HuH-7 (cell line): ENCODE measurements at regions not wholly inside any gene's neighbourhood (a gene's known extent, or its start where the extent isn't known, plus 50 kb on each side); places are given as distances from the start of the nearest gene placed in this dataset.
"Not testable (repeated sequence)": the region's sequence is repeated elsewhere in the genome, so short reads cannot be mapped to it uniquely, and the experiment has no call there.

Source experiments
- DNase-seq: peaks from one replicate; pipeline ENCODE4 v3.0.0; 2011; ENCODE audit warnings: low spot score

DNA sequence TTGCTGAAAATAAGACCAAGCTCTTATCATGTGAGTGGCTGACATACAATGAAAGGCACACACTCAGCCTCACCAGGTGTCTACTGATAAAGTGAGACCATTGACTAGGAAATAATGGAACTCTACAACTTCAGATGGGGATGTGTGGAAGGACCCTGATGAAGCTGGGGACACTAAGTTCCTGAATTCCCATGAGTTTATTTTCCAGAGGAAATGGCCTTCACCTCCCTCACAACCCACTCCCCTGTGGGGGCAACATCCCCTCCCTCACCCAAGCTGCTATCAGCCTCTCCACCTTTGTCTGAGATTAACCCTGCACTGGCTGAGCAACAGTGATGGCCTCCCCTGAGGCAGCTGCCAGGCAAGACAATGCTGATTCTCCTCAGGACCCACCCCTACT, 55.2 kb upstream of the SMARCAD1 start:
- DNase-seq, result no peak

DNA sequence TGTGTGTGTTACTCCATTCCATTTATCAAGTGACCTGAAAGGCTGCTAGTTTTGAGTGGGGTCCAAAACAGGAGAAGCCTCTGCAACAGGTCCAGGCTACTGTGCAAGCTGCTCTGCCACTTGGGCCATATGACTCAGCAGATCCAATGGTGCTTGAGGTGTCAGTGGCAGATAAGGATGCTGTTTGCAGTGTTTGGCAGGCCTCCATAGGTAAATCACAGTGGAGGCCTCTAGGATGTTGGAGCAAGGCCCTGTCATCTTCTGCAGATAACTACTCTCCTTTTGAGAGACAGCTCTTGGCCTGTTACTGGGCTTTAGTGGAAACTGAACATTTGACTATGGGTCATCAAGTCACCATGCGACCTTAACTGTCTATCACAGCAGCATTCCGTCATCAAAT, 52.3 kb upstream of the SMARCAD1 start:
- not testable (repeated sequence) for DNase-seq

DNA sequence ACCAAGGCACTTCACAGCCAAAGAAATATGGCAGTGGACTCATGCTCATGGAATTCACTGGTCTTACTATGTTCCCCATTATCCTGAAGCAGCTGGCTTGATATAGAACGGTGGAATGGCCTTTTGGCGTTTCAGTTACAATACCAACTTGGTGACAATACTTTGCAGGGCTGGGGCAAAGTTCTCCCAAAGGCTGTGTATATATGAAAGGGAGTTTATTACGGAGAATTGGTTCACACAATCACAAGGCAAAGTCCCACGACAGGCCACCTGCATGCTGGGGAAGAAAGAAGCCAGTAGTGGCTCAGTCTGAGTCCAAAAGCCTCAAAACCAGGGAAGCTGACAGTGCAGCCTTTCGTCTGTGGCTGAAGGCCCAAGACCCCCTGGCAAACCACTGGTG, 50.8 kb upstream of the SMARCAD1 start:
- DNase-seq, result no peak
